KMS-11 (cell line): ENCODE measurements at regions not wholly inside any gene's neighbourhood (a gene's known extent, or its start where the extent isn't known, plus 50 kb on each side); places are given as distances from the start of the nearest gene placed in this dataset.

Experiments
- H2AFZ ChIP-seq: fragments of 200-600 bp; sonication (generic); 2 replicates; pipeline ENCODE4 v1.6.1; 2016; ENCODE audit warnings: antibody characterized with exemption, mixed run types, low read depth
- H3K27ac ChIP-seq: fragments of 200-600 bp; sonication (generic); 2 replicates; pipeline ENCODE4 v1.6.1; 2016; ENCODE audit warnings: mild to moderate bottlenecking, mixed run types
- H3K27me3 ChIP-seq: fragments of 200-600 bp; sonication (generic); 2 replicates; pipeline ENCODE4 v1.6.1; 2017; ENCODE audit warnings: mild to moderate bottlenecking, low read depth, mixed run types, moderate library complexity; ENCODE audit not compliant: insufficient read depth
- H3K36me3 ChIP-seq: fragments of 200-600 bp; sonication (generic); 2 replicates; pipeline ENCODE4 v1.6.1; 2017; ENCODE audit warnings: mild to moderate bottlenecking, mixed run types; ENCODE audit not compliant: insufficient read depth
- H3K4me1 ChIP-seq: fragments of 200-600 bp; sonication (generic); 2 replicates; pipeline ENCODE4 v1.6.1; 2016; ENCODE audit warnings: mild to moderate bottlenecking, low read depth, mixed run types; ENCODE audit not compliant: poor library complexity, severe bottlenecking
- H3K4me2 ChIP-seq: fragments of 200-600 bp; sonication (generic); 2 replicates; pipeline ENCODE4 v1.7.0; 2016; ENCODE audit warnings: mild to moderate bottlenecking, mixed run types
- H3K4me3 ChIP-seq: fragments of 200-600 bp; sonication (generic); IDR thresholded peaks from 2 replicates; pipeline ENCODE4 v1.6.1; 2017; ENCODE audit warnings: low read depth, low read length, mixed read lengths; ENCODE audit not compliant: insufficient read depth
- H3K79me2 ChIP-seq: fragments of 200-600 bp; sonication (generic); 2 replicates; pipeline ENCODE4 v1.6.1; 2016; ENCODE audit warnings: low read depth, mixed run types; ENCODE audit not compliant: insufficient read depth
- H3K9ac ChIP-seq: fragments of 200-600 bp; sonication (generic); 2 replicates; pipeline ENCODE4 v1.6.1; 2016; ENCODE audit warnings: mild to moderate bottlenecking, mixed run types
- H4K20me1 ChIP-seq: fragments of 200-600 bp; sonication (generic); 2 replicates; pipeline ENCODE4 v1.6.1; 2016; ENCODE audit warnings: mild to moderate bottlenecking, mixed run types; ENCODE audit not compliant: insufficient read depth
- CTCF ChIP-seq: fragments of 200-600 bp; sonication (generic); conservative IDR thresholded peaks from 2 replicates; pipeline ENCODE4 v1.6.1; 2017; ENCODE audit warnings: low read depth, mild to moderate bottlenecking, antibody characterized with exemption, low read length, moderate library complexity, mixed read lengths

- H3K4me2 ChIP-seq: no peak overlapping the region
- no peak overlapping the region for H2AFZ ChIP-seq
- no peak for TF ChIP-seq CTCF
- H3K4me3 ChIP-seq: no peak overlapping the region
- no peaks in the 10 kb centered on the region for H3K79me2 ChIP-seq
- no peaks in the 10 kb centered on the region for H4K20me1 ChIP-seq
- no peak overlapping the region for H3K9ac ChIP-seq
- H3K27ac ChIP-seq: no peak overlapping the region
- no peaks in the 10 kb centered on the region for H3K36me3 ChIP-seq
- no peaks in the 10 kb centered on the region for H3K27me3 ChIP-seq
- H3K4me1 ChIP-seq: no peaks in the 10 kb centered on the region
Observed at GRCh38 chr9:103942651-103943050, 151.5 kb upstream of the SMC2 start.

GRCh38 chr9:103949096-103949495 lies 145.0 kb upstream of the SMC2 start:
- Histone ChIP-seq H3K4me2 (no peak overlapping the region), H3K9ac (no peak overlapping the region), H4K20me1 (no peaks in the 10 kb centered on the region), H3K27ac (no peak overlapping the region), H3K36me3 (no peaks in the 10 kb centered on the region), H3K27me3 (no peaks in the 10 kb centered on the region), H2AFZ (no peak overlapping the region), H3K4me1 (no peaks in the 10 kb centered on the region), H3K79me2 (no peaks in the 10 kb centered on the region), H3K4me3 (no peak overlapping the region)
- TF ChIP-seq CTCF: no peak

GRCh38 chr9:103977163-103977562 lies 116.9 kb upstream of the SMC2 start:
- no peak overlapping the region for H3K27ac ChIP-seq
- no peaks in the 10 kb centered on the region for H3K36me3 ChIP-seq
- H3K4me3 ChIP-seq: no peak overlapping the region
- TF ChIP-seq CTCF: no peak
- no peak overlapping the region for H3K4me2 ChIP-seq
- H2AFZ ChIP-seq: no peak overlapping the region
- no peaks in the 10 kb centered on the region for H3K27me3 ChIP-seq
- no peaks in the 10 kb centered on the region for H4K20me1 ChIP-seq
- H3K9ac ChIP-seq: no peak overlapping the region
- no peaks in the 10 kb centered on the region for H3K4me1 ChIP-seq
- H3K79me2 ChIP-seq: no peaks in the 10 kb centered on the region

- Histone ChIP-seq H3K4me1 (no peaks in the 10 kb centered on the region), H3K4me2 (no peak overlapping the region), H3K27ac (no peak overlapping the region), H3K79me2 (no peaks in the 10 kb centered on the region), H3K27me3 (no peaks in the 10 kb centered on the region), H3K4me3 (no peak overlapping the region), H3K36me3 (no peaks in the 10 kb centered on the region), H4K20me1 (no peaks in the 10 kb centered on the region), H3K9ac (no peak overlapping the region), H2AFZ (no peak overlapping the region)
- no peak for TF ChIP-seq CTCF
Observed at GRCh38 chr9:103978396-103978795, 115.7 kb upstream of the SMC2 start.

GRCh38 chr9:103981912-103982311 lies 112.2 kb upstream of the SMC2 start:
- Histone ChIP-seq H2AFZ (no peak overlapping the region), H3K27me3 (no peaks in the 10 kb centered on the region)

More at GRCh38 chr9:103981912-103982311, 112.2 kb upstream of the SMC2 start:
- Histone ChIP-seq H3K36me3 (no peaks in the 10 kb centered on the region), H3K79me2 (no peaks in the 10 kb centered on the region), H3K4me3 (no peak overlapping the region), H3K4me2 (no peak overlapping the region), H3K4me1 (no peaks in the 10 kb centered on the region), H4K20me1 (no peaks in the 10 kb centered on the region), H3K9ac (no peak overlapping the region), H3K27ac (no peak overlapping the region)
- TF ChIP-seq CTCF: no peak
